ACC112 (cell line): ENCODE measurements at regions not wholly inside any gene's neighbourhood (a gene's known extent, or its start where the extent isn't known, plus 50 kb on each side); places are given as distances from the start of the nearest gene placed in this dataset.
"Not testable (repeated sequence)": the region's sequence is repeated elsewhere in the genome, so short reads cannot be mapped to it uniquely, and the experiment has no call there.

Experiments
- H2AFZ ChIP-seq: fragments of 200-600 bp; sonication (generic); one replicate; pipeline ENCODE4 v1.6.0; 2017; ENCODE audit warnings: antibody characterized with exemption, low read length; ENCODE audit not compliant: unreplicated experiment
- H3K27ac ChIP-seq: fragments of 200-600 bp; sonication (generic); 2 replicates; pipeline ENCODE4 v1.5.1; 2014; ENCODE audit warnings: low read depth, mild to moderate bottlenecking, antibody characterized with exemption, low read length, moderate library complexity
- H3K27me3 ChIP-seq: fragments of 200-600 bp; sonication (generic); 2 replicates; pipeline ENCODE4 v1.6.1; 2014; ENCODE audit warnings: mild to moderate bottlenecking, antibody characterized with exemption, low read length, moderate library complexity, mixed read lengths; ENCODE audit not compliant: insufficient read depth
- H3K36me3 ChIP-seq: fragments of 200-600 bp; sonication (generic); 2 replicates; pipeline ENCODE4 v1.6.1; 2016; ENCODE audit warnings: mild to moderate bottlenecking, antibody characterized with exemption, low read length, moderate library complexity, mixed read lengths; ENCODE audit not compliant: insufficient read depth
- H3K4me1 ChIP-seq: fragments of 200-600 bp; sonication (generic); one replicate; pipeline ENCODE4 v1.6.1; 2016; ENCODE audit warnings: low read length, mixed read lengths; ENCODE audit not compliant: insufficient read depth, unreplicated experiment, control insufficient read depth
- H3K4me3 ChIP-seq: fragments of 200-600 bp; sonication (generic); 2 replicates; pipeline ENCODE4 v1.5.1; 2014; ENCODE audit warnings: mild to moderate bottlenecking, low read depth, low read length
- H3K79me2 ChIP-seq: fragments of 200-600 bp; sonication (generic); one replicate; pipeline ENCODE4 v1.6.0; 2016; ENCODE audit warnings: low read length; ENCODE audit not compliant: control insufficient read depth, unreplicated experiment, insufficient read depth

- Histone ChIP-seq H3K79me2 (no peaks in the 10 kb centered on the region), H3K36me3 (no peaks in the 10 kb centered on the region), H2AFZ (no peak overlapping the region), H3K27me3 (no peaks in the 10 kb centered on the region), H3K27ac (no peak overlapping the region), H3K4me3 (no peak overlapping the region), H3K4me1 (no peaks in the 10 kb centered on the region)
These were observed 834.1 kb downstream of the TRHDE start for GRCh38 chr12:73106296-73106695.

GRCh38 chr12:73106896-73107295 lies 834.7 kb downstream of the TRHDE start:
- H3K36me3 ChIP-seq, result no peaks in the 10 kb centered on the region
- no peak overlapping the region for H3K27ac ChIP-seq
- H3K27me3 ChIP-seq, result no peaks in the 10 kb centered on the region
- H2AFZ ChIP-seq, result no peak overlapping the region
- H3K4me3 ChIP-seq, result no peak overlapping the region
- H3K4me1 ChIP-seq, result no peaks in the 10 kb centered on the region
- H3K79me2 ChIP-seq, result no peaks in the 10 kb centered on the region

- H3K27ac ChIP-seq, result no peak overlapping the region
These were observed 838.6 kb downstream of the TRHDE start for GRCh38 chr12:73110816-73111215.

GRCh38 chr12:73112035-73112816 lies 840.1 kb downstream of the TRHDE start:
- H3K27me3 ChIP-seq, result no peaks in the 10 kb centered on the region
- H3K4me3 ChIP-seq, result no peak overlapping the region
- no peaks in the 10 kb centered on the region for H3K36me3 ChIP-seq
- H3K79me2 ChIP-seq, result no peaks in the 10 kb centered on the region
- no peaks in the 10 kb centered on the region for H3K4me1 ChIP-seq
- H3K27ac ChIP-seq, result no peak overlapping the region
- no peak overlapping the region for H2AFZ ChIP-seq

More at GRCh38 chr12:73110816-73111215, 838.6 kb downstream of the TRHDE start:
- Histone ChIP-seq H3K27me3 (no peaks in the 10 kb centered on the region), H3K4me1 (no peaks in the 10 kb centered on the region), H3K79me2 (no peaks in the 10 kb centered on the region), H2AFZ (no peak overlapping the region), H3K36me3 (no peaks in the 10 kb centered on the region), H3K4me3 (no peak overlapping the region)

GRCh38 chr12:73124480-73124879 lies 852.3 kb downstream of the TRHDE start:
- H3K27ac ChIP-seq, result no peak overlapping the region
- H2AFZ ChIP-seq, result no peak overlapping the region
- H3K27me3 ChIP-seq, result no peaks in the 10 kb centered on the region

GRCh38 chr12:73125148-73125547 lies 853.0 kb downstream of the TRHDE start:
- H3K4me1 ChIP-seq, result no peaks in the 10 kb centered on the region
- H3K27ac ChIP-seq, result no peak overlapping the region
- H3K79me2 ChIP-seq, result no peaks in the 10 kb centered on the region
- no peak overlapping the region for H2AFZ ChIP-seq
- H3K36me3 ChIP-seq, result no peaks in the 10 kb centered on the region
- H3K27me3 ChIP-seq, result no peaks in the 10 kb centered on the region
- no peak overlapping the region for H3K4me3 ChIP-seq

More at GRCh38 chr12:73124480-73124879, 852.3 kb downstream of the TRHDE start:
- Histone ChIP-seq H3K36me3 (no peaks in the 10 kb centered on the region), H3K79me2 (no peaks in the 10 kb centered on the region), H3K4me1 (no peaks in the 10 kb centered on the region), H3K4me3 (no peak overlapping the region)

- no peak overlapping the region for H2AFZ ChIP-seq
- H3K4me3 ChIP-seq, result no peak overlapping the region
- H3K27ac ChIP-seq, result no peak overlapping the region
- H3K36me3 ChIP-seq, result no peaks in the 10 kb centered on the region
- H3K4me1 ChIP-seq, result no peaks in the 10 kb centered on the region
- H3K79me2 ChIP-seq, result no peaks in the 10 kb centered on the region
- H3K27me3 ChIP-seq, result no peaks in the 10 kb centered on the region
These were observed 864.2 kb downstream of the TRHDE start for GRCh38 chr12:73136386-73136785.

- H3K4me3 ChIP-seq, H3K27me3 ChIP-seq, H3K36me3 ChIP-seq, H3K4me1 ChIP-seq, H3K27ac ChIP-seq, H3K79me2 ChIP-seq, H2AFZ ChIP-seq: not testable (repeated sequence)
These were observed 867.5 kb downstream of the TRHDE start for GRCh38 chr12:73139642-73140041.

GRCh38 chr12:73158341-73158740 lies 886.2 kb downstream of the TRHDE start:
- H3K4me3 ChIP-seq, result no peak overlapping the region
- H2AFZ ChIP-seq, result no peak overlapping the region
- no peaks in the 10 kb centered on the region for H3K4me1 ChIP-seq

GRCh38 chr12:73159954-73160353 lies 887.8 kb downstream of the TRHDE start:
- Histone ChIP-seq H3K36me3 (no peaks in the 10 kb centered on the region), H3K79me2 (no peaks in the 10 kb centered on the region), H3K27ac (no peak overlapping the region), H3K4me3 (no peak overlapping the region), H3K27me3 (no peaks in the 10 kb centered on the region), H3K4me1 (no peaks in the 10 kb centered on the region), H2AFZ (no peak overlapping the region)

More at GRCh38 chr12:73158341-73158740, 886.2 kb downstream of the TRHDE start:
- no peaks in the 10 kb centered on the region for H3K27me3 ChIP-seq
- no peaks in the 10 kb centered on the region for H3K79me2 ChIP-seq
- no peak overlapping the region for H3K27ac ChIP-seq
- H3K36me3 ChIP-seq, result no peaks in the 10 kb centered on the region

GRCh38 chr12:73161970-73162369 lies 889.8 kb downstream of the TRHDE start:
- Histone ChIP-seq H3K4me1 (no peaks in the 10 kb centered on the region), H3K27me3 (no peaks in the 10 kb centered on the region), H3K4me3 (no peak overlapping the region), H3K79me2 (no peaks in the 10 kb centered on the region), H3K27ac (no peak overlapping the region), H3K36me3 (no peaks in the 10 kb centered on the region), H2AFZ (no peak overlapping the region)
